ENCODE measurements at regions not wholly inside any gene's neighbourhood (a gene's known extent, or its start where the extent isn't known, plus 50 kb on each side); places are given as distances from the start of the nearest gene placed in this dataset.

- Histone ChIP-seq H3K27me3 (ENCODE audit: control insufficient read depth, insufficient read depth, low read length) (no peaks in the 10 kb centered on the region), H3K4me3 (ENCODE audit: low read length in 3 of 3) (no peak overlapping the region), H3K36me3 (ENCODE audit: control insufficient read depth in 2 of 3, insufficient read depth in 3 of 3, low read length in 3 of 3) (no peaks in the 10 kb centered on the region), H3K27ac (ENCODE audit: low read depth in 2 of 2, low read length in 2 of 2) (no peak overlapping the region), H3K9me3 (ENCODE audit: control insufficient read depth in 2 of 3, insufficient read depth in 1 of 3, low read length in 3 of 3) (peaks cover 0 to 17% (median 0%) of the 10 kb centered on the region in 3 donors), H3K9ac (ENCODE audit: low read length in 3 of 3) (no peak overlapping the region), H3K4me1 (ENCODE audit: control insufficient read depth in 2 of 3, insufficient read depth in 2 of 3, low read depth in 1 of 3, low read length in 3 of 3) (peaks cover 5 to 28% (median 13%) of the 10 kb centered on the region in 3 donors)
- intact Hi-C loops (cut with DNase I) = no loop called here
- FAIRE-seq (peak; percentile 58), DNase-seq (peak in 2 of 5 donors; percentile 60 to 74)
- TF ChIP-seq CTCF (IDR thresholded peaks at IDR 0.05; ENCODE audit: borderline replicate concordance, extremely low read depth, insufficient read depth) = no peak
Measured at GRCh38 chr15:70411143-70411863, 313.6 kb upstream of the TLE3 start.

GRCh38 chr15:70410371-70410985 lies 312.8 kb upstream of the TLE3 start:
- intact Hi-C loops (cut with DNase I) = no loop called here
- Histone ChIP-seq H3K27ac (ENCODE audit: low read depth in 2 of 2, low read length in 2 of 2) (no peak overlapping the region), H3K27me3 (ENCODE audit: control insufficient read depth, insufficient read depth, low read length) (no peaks in the 10 kb centered on the region), H3K36me3 (ENCODE audit: control insufficient read depth in 2 of 3, insufficient read depth in 3 of 3, low read length in 3 of 3) (no peaks in the 10 kb centered on the region), H3K4me1 (ENCODE audit: control insufficient read depth in 2 of 3, insufficient read depth in 2 of 3, low read depth in 1 of 3, low read length in 3 of 3) (peaks cover 5 to 28% (median 13%) of the 10 kb centered on the region in 3 donors), H3K4me3 (ENCODE audit: low read length in 3 of 3) (no peak overlapping the region), H3K9me3 (ENCODE audit: control insufficient read depth in 2 of 3, insufficient read depth in 1 of 3, low read length in 3 of 3) (peaks cover 0 to 24% (median 0%) of the 10 kb centered on the region in 3 donors), H3K9ac (ENCODE audit: low read length in 3 of 3) (no peak overlapping the region)
- TF ChIP-seq CTCF (IDR thresholded peaks at IDR 0.05; ENCODE audit: borderline replicate concordance, extremely low read depth, insufficient read depth) = no peak
- FAIRE-seq = no peak
- DNase-seq = no peak

- TF ChIP-seq CTCF (IDR thresholded peaks at IDR 0.05; ENCODE audit: borderline replicate concordance, extremely low read depth, insufficient read depth) = no peak
- no peaks in the 10 kb centered on the region for H3K36me3 ChIP-seq (ENCODE audit: control insufficient read depth in 2 of 3, insufficient read depth in 3 of 3, low read length in 3 of 3)
- DNase-seq (no peak), FAIRE-seq (no peak)
- intact Hi-C loops (cut with DNase I) = no loop called here
- H3K27me3 ChIP-seq (ENCODE audit: control insufficient read depth, insufficient read depth, low read length) = no peaks in the 10 kb centered on the region
- no peak overlapping the region for H3K27ac ChIP-seq (ENCODE audit: low read depth in 2 of 2, low read length in 2 of 2)
- peaks cover 0 to 24% (median 0%) of the 10 kb centered on the region in 3 donors for H3K9me3 ChIP-seq (ENCODE audit: control insufficient read depth in 2 of 3, insufficient read depth in 1 of 3, low read length in 3 of 3)
- no peak overlapping the region for H3K9ac ChIP-seq (ENCODE audit: low read length in 3 of 3)
- peaks cover 5 to 23% (median 13%) of the 10 kb centered on the region in 3 donors for H3K4me1 ChIP-seq (ENCODE audit: control insufficient read depth in 2 of 3, insufficient read depth in 2 of 3, low read depth in 1 of 3, low read length in 3 of 3)
- H3K4me3 ChIP-seq (ENCODE audit: low read length in 3 of 3) = no peak overlapping the region
Measured at GRCh38 chr15:70409388-70409787, 311.7 kb upstream of the TLE3 start.
